SH-SY5Y (cell line): ENCODE measurements at regions not wholly inside any gene's neighbourhood (a gene's known extent, or its start where the extent isn't known, plus 50 kb on each side); places are given as distances from the start of the nearest gene placed in this dataset.

Experiments
- GATA2 ChIP-seq: IDR thresholded peaks from 2 replicates; pipeline ENCODE4 v1.6.1; 2011; ENCODE audit warnings: mild to moderate bottlenecking, low read depth, low read length
- GATA3 ChIP-seq: IDR thresholded peaks from 2 replicates; pipeline ENCODE4 v1.6.1; 2011; ENCODE audit warnings: low read depth, mild to moderate bottlenecking, low read length, moderate library complexity

DNA sequence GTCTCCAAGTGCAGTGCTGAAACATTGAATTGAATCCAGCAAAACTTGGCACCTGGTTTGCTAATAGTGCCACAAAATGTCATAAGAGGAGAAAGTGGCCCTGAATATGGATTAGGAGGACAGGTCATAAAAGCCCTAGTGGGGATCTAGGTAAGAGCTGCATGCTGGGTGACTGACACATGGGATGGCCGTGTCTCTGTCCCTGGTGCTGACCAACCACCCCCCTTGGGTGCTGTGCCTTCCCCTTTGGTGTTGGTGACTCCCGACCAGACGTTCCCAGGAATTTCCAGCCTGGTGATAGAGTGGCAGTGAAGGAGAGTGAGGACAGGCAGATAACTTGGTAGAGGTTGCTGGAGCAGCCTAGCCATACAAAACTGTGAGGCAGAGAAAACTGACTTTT is 142.8 kb downstream of the VRK1 start:
- no peak for TF ChIP-seq GATA3
- TF ChIP-seq GATA2 = no peak
